ENCODE measurements at regions not wholly inside any gene's neighbourhood (a gene's known extent, or its start where the extent isn't known, plus 50 kb on each side); places are given as distances from the start of the nearest gene placed in this dataset.

GRCh38 chr10:3006093-3006492 is 61.3 kb upstream of the PFKP start:
- intact Hi-C loops (cut with DNase I), result no loop called here
- H3K27me3 ChIP-seq, result no peaks in the 10 kb centered on the region
- H3K4me3 ChIP-seq, result no peak overlapping the region
- TF ChIP-seq CTCF (IDR thresholded peaks at IDR 0.05) (no peak), POLR2A (IDR thresholded peaks at IDR 0.05) (no peak), EP300 (IDR thresholded peaks at IDR 0.05) (no peak)
- H3K4me1 ChIP-seq (ENCODE audit: insufficient read depth), result no peaks in the 10 kb centered on the region
- DNase-seq, result no peak
- WGBS, 3 donors, result 43 to 47% (median 46%) methylated on average over 3 of the region's 3 CpGs
- H3K27ac ChIP-seq, result no peak overlapping the region
- no peaks in the 10 kb centered on the region for H3K9me3 ChIP-seq
- no peaks in the 10 kb centered on the region for H3K36me3 ChIP-seq

- intact Hi-C loops (cut with DNase I), result no loop called here
- 88 to 96% (median 94%) methylated on average over 2 of the region's 2 CpGs for WGBS, 3 donors
- no peak overlapping the region for H3K4me3 ChIP-seq
- H3K27me3 ChIP-seq, result no peaks in the 10 kb centered on the region
- no peaks in the 10 kb centered on the region for H3K36me3 ChIP-seq
- no peaks in the 10 kb centered on the region for H3K9me3 ChIP-seq
- H3K27ac ChIP-seq, result no peak overlapping the region
- TF ChIP-seq CTCF (IDR thresholded peaks at IDR 0.05) (no peak), POLR2A (IDR thresholded peaks at IDR 0.05) (no peak), EP300 (IDR thresholded peaks at IDR 0.05) (no peak)
- no peaks in the 10 kb centered on the region for H3K4me1 ChIP-seq (ENCODE audit: insufficient read depth)
- no peak for DNase-seq
These were observed 65.0 kb upstream of the PFKP start for GRCh38 chr10:3002304-3002703.

- no peak overlapping the region for H3K27ac ChIP-seq
- DNase-seq, result no peak
- H3K4me3 ChIP-seq, result no peak overlapping the region
- H3K36me3 ChIP-seq, result no peaks in the 10 kb centered on the region
- no peaks in the 10 kb centered on the region for H3K4me1 ChIP-seq (ENCODE audit: insufficient read depth)
- no peaks in the 10 kb centered on the region for H3K9me3 ChIP-seq
- intact Hi-C loops (cut with DNase I), result no loop called here
- 52 to 63% (median 58%) methylated on average over 2 of the region's 2 CpGs for WGBS, 3 donors
- H3K27me3 ChIP-seq, result no peaks in the 10 kb centered on the region
- TF ChIP-seq POLR2A (IDR thresholded peaks at IDR 0.05) (no peak), EP300 (IDR thresholded peaks at IDR 0.05) (no peak), CTCF (IDR thresholded peaks at IDR 0.05) (no peak)
These were observed 67.3 kb upstream of the PFKP start for GRCh38 chr10:3000048-3000447.

GRCh38 chr10:2994221-2994961 is 73.0 kb upstream of the PFKP start:
- Histone ChIP-seq H3K4me1 (ENCODE audit: insufficient read depth) (no peaks in the 10 kb centered on the region), H3K27me3 (no peaks in the 10 kb centered on the region), H3K9me3 (no peaks in the 10 kb centered on the region), H3K4me3 (no peak overlapping the region), H3K27ac (no peak overlapping the region), H3K36me3 (no peaks in the 10 kb centered on the region)
- TF ChIP-seq POLR2A (IDR thresholded peaks at IDR 0.05) (no peak), CTCF (IDR thresholded peaks at IDR 0.05) (no peak), EP300 (IDR thresholded peaks at IDR 0.05) (no peak)
- intact Hi-C loops (cut with DNase I), result no loop called here
- WGBS, 3 donors, result 12 to 24% (median 16%) methylated on average over 7 of the region's 7 CpGs
- DNase-seq, result no peak
